Endothelial cell of umbilical vein (primary cell): ENCODE measurements at regions not wholly inside any gene's neighbourhood (a gene's known extent, or its start where the extent isn't known, plus 50 kb on each side); places are given as distances from the start of the nearest gene placed in this dataset.

ENCODE experiments used
- CTCF ChIP-seq, 2 donors: IDR thresholded peaks; 1 replicate in 1 of 2; 2 replicates in 1 of 2; pipeline ENCODE4 v1.5.1; 2011; ENCODE audit warnings: low read length in 2 of 2, mild to moderate bottlenecking in 2 of 2, moderate library complexity in 2 of 2, control low read depth in 1 of 2, inconsistent platforms in 1 of 2, low read depth in 1 of 2; ENCODE audit not compliant: insufficient read depth in 1 of 2; ENCODE audit errors: extremely low read depth in 1 of 2
- EZH2 ChIP-seq: IDR thresholded peaks from 2 replicates; pipeline ENCODE4 v1.6.1; 2012; ENCODE audit warnings: borderline replicate concordance, low read depth, mild to moderate bottlenecking, moderate library complexity, low read length, inconsistent platforms; ENCODE audit not compliant: severe bottlenecking
- MAX ChIP-seq: IDR thresholded peaks from 2 replicates; pipeline ENCODE4 v1.6.1; 2011; ENCODE audit not compliant: insufficient read depth, insufficient read length
- POLR2A ChIP-seq: IDR thresholded peaks from 2 replicates; pipeline ENCODE4 v1.6.1; 2012; ENCODE audit warnings: low read depth, mild to moderate bottlenecking, control low read depth, low read length
- POLR2AphosphoS5 ChIP-seq: IDR thresholded peaks from 2 replicates; pipeline ENCODE4 v1.6.1; 2012; ENCODE audit warnings: low read depth, mild to moderate bottlenecking, control low read depth, low read length, moderate library complexity; ENCODE audit not compliant: insufficient read depth

- TF ChIP-seq CTCF (IDR thresholded peaks at IDR 0.05; ENCODE audit: extremely low read depth in 1 of 2, insufficient read depth in 1 of 2, low read depth in 1 of 2, low read length in 2 of 2) (no peak), POLR2A (no peak), EZH2 (no peak), POLR2AphosphoS5 (no peak), MAX (no peak)
Observed at GRCh38 chr7:118615681-118616080, 391.2 kb downstream of the ANKRD7 start.
